ENCODE measurements at regions not wholly inside any gene's neighbourhood (a gene's known extent, or its start where the extent isn't known, plus 50 kb on each side); places are given as distances from the start of the nearest gene placed in this dataset.

DNA sequence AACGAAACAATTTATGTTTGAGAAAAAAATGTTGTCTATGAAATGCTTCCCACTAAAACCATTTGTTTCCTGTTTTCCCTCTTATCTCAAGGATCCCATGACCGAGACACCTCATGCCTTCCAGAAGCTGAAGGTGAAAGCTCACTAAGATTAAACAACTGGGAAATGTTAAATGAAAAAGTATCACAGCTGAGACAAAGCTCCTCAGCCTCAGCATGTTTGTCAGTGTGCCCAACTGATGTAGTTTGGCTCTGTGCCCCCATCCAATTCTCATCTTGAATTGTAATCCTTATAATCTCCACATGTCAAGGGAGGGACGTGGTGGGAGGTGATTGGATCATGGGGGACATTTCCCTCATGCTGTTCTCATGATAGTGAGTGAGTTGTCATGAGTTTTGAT is 327.3 kb downstream of the HTR7 start:
- no peak for FAIRE-seq

DNA sequence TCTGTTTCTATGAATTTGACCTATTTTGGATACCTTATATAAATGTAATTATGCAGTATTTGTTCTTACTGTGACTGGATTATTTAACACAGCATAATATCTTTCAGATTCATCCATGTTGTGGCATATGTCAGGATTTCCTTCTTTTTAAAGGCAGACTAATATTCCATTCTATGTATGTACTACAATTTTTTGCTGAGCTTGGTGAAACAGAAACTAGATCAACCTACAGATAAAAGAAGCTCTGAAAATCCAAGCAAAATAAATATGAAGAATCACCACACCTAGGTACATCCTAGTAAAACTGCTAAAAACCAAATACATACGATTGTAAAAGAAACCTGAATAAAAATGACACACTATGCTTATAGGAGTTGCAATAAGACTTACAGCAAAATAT is 300.5 kb downstream of the HTR7 start:
- FAIRE-seq: no peak

DNA sequence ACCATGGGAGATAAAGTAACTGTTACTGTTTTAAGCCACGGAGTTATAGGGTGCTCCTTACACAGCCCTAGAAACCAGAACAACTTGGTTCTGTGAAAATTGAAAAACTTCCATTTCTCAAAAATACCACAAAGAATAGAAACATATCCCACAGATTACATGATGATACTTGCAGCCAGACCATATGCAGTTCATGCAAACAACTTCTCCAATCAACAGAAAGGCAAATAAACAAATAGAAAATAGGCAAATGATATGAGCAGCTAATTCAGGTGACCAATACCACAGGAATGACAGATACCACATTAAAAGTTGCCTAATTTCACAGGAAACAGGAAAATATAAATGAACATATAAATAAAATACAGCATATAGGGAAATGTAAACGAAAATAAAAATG is 297.5 kb downstream of the HTR7 start:
- FAIRE-seq: no peak

DNA sequence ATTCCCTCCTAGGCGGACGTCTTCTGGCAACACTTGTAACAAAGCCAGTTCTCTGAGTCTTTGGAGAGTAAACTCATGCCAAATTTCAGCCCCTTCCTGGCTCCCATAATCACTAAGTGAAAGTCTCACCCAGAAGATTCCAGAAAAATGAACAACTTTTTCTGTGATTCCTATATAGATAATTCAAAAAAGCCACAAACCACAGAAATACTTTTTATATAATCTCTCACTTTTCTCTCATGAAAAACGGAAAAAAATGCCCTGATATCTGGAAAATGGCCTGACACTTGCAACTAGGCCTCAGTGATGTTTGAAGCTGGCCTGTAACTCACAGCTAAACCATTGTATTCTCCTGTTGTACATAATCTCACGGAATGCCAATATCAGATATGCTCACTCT is 296.2 kb downstream of the HTR7 start:
- FAIRE-seq: no peak

DNA sequence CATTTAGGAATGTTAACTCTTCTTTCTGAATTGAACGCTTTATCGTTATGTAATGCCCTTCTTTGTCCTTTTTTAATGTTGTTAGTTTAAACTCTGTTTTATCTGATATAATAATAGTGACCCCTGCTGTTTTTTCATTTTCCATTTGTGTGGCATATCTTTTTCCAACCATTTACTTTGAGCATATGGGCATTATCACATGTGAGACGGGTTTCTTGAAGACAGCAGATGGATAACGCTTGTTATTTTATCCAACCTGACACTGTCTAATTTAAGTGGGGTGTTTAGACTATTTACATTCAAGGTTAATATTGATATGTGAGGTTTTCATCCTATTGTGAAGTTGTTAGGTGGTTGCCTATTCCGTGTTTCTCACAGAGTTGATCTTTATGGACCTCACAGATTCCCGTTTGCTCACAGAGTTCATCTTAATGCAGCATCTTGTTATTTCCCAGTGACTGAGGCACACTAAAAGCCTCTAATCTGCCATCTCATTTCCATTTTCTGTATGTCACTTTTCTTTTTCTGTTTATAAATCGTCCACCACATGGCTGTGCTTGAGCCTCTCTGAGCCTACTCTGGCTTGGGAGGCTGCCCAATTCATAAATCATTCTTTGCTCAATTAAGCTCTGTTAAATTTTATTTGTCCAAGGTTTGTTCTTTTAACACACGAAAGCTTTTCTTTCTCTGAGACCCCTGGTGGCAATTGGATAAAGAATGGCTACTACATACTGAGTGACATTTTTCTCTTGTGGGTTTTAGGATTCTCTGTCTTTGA is 286.2 kb downstream of the HTR7 start:
- no peak for FAIRE-seq

DNA sequence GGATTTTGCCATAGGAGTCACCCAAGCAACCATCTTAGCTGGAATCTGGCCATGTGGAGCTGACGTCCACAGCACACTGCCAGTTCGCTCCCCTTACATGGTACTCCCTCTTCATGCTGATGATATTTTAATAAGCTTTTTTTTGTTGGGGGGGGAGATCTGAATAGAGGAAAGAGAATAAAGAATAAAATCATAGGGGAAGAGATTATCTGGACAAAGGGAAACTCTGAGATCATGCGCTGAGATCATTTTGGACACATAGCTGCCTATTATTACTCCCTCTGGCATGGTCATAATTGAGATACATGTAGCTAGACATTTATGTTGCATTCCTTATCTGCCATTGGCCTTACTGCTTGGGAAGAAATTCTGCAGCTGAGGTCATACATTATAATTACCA is 282.7 kb downstream of the HTR7 start:
- no peak for FAIRE-seq

DNA sequence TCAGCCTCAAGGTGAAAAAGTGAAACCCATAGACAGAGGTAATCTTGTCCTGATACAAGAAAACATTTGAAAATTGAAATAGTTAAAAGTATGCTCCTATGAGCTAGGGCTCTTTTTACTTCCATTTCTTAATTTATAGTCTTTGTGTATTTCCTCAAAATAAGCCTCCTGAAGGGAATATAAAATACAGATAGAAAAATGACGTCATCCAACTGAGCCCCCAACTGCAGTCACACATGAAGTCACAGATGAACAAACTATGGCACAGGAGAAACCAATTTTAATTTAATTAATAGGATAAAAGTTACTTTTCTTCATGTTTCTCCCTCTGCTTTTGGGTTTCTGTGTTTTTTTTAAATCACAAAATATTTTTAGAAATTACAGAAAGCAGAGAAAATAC is 280.3 kb downstream of the HTR7 start:
- FAIRE-seq: no peak

DNA sequence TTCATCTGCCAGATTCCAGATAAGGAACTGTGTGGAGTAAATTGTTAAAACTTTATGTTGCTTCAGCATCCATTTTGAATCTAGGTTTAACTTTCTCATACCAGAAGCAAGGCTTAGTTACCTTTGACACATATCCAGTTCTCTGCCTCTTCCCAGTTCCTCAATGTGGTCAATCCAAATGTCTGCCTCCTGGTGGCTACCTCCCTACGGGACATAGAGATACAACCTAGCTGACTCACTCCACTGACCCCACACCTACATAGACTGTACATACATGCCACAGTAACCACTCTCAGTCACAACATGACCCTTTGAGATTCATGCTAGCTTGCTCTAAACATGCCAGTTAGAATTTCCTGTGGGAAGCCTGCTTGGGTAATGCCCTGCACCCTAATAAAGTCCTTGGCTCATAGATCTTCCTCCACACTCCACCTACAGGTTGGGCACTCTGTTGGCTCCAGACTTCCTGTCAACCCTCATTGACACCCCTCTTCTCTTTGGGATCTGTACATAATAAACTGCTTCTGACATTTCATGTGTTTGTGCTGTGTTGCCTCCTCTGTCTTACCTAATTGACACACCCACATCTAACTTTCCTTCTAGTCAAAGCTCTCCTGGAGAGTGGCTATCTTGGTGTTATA is 278.1 kb downstream of the HTR7 start:
- no peak for FAIRE-seq

DNA sequence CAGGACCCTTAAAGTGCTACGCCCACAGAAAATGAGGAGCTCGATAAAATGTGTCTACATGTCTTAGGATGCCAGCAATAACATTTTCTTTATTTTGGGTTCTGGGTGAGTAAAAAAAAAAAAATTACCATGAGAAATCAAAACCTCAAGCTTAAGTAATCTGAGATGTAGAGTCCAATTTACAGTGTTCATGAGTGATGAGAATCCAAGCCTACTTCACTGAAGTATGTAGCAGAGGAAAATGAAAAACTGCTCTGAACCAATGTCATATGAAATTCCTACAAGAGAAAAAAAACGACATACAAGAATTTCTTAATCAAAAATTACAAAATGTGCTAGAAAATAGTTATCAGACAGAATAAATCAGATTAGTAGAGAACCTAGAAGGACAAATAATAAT is 274.4 kb downstream of the HTR7 start:
- FAIRE-seq: no peak

DNA sequence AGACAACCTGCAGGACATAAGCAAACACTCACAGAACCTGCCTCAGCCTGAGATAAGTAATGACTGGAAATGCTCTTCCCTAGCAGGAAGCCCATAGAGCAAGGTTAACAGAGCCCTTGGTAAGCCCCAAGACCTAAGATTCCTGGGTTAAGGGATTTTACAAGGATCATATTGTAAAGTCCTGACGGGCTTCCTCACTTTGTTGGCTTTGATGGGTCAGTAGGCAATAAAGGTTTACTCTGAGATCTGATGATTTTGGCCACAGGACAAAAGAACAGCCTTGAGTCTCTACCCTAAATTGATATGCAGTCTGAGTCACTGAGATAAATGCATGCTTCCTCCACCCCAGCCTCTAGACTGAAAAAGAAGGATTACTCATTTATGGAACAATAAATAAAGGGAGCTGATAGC is 270.8 kb downstream of the HTR7 start:
- FAIRE-seq: no peak

DNA sequence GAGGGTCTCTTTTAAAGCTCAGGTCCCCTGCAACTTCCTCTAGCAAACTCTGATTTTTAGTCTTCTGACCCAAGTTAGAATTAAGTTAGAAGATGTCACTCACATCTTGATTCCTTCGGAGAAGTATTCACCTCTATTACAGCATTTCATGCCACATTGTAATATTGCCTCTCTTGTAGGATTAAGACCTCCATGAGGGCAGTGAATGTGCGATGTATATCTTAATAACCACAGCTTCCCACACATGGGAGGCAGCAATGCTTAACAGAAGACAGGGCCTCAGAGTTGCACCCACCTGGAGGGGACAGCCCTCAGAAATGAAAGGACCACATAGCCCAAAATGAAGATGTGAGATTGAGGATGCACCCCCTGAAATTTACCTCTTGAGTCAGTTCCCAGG is 270.3 kb downstream of the HTR7 start:
- FAIRE-seq: no peak

DNA sequence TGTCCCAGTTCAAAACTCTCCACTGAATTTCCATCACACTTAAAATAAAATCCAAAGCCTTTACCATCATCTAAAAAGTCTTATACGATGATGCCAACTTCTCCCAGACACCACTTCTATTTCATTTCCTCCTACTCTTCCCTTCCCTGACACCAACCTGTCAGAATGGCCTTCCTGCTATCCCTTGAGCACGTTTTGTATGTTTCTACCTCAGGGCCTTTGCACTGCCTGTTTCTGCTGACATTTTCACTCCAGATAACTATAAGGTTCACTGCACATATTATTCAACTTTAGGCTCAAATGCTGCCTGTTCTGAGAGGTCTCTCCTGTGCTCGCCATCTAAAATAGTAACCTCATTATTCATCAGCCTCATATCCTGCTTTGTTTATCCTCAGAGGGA is 269.6 kb downstream of the HTR7 start:
- FAIRE-seq: no peak

DNA sequence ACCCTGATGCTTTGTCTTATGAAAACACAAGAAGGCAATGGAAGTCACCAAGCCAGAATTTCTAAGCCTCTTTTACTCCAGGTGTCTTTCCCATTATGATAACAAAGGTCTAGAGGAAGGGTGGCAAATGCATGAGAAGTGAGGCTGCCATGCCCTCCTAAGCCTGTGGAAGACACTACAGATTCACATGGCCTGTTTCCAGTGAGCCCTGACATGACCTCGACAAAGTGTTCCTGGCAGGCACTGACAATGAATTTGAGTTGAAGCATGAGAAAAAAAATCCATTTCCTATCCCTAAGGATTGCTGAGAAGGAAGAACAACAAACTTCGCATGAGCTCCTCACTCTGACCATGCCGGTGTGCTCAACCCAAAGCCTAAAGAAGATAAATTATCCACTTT is 268.0 kb downstream of the HTR7 start:
- FAIRE-seq: no peak

DNA sequence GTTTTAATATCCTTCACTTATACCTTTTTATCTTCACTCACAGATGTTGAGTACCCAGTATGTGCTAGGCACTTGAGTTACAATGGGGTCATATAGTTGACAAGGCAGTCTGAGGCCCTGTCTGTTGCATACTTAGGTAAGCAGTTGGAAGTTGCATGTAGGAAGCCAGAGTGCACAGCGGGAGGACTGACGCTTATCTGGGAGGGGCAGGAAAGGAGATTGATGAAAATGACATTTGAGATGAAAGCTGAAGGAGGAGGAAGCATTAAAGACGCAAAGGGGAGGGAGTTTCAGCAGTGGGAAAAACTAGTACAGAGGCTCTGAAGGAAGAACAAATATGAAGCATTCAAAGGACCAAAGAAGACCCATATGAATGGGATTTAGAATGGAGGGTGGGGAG is 266.2 kb downstream of the HTR7 start:
- no peak for FAIRE-seq

DNA sequence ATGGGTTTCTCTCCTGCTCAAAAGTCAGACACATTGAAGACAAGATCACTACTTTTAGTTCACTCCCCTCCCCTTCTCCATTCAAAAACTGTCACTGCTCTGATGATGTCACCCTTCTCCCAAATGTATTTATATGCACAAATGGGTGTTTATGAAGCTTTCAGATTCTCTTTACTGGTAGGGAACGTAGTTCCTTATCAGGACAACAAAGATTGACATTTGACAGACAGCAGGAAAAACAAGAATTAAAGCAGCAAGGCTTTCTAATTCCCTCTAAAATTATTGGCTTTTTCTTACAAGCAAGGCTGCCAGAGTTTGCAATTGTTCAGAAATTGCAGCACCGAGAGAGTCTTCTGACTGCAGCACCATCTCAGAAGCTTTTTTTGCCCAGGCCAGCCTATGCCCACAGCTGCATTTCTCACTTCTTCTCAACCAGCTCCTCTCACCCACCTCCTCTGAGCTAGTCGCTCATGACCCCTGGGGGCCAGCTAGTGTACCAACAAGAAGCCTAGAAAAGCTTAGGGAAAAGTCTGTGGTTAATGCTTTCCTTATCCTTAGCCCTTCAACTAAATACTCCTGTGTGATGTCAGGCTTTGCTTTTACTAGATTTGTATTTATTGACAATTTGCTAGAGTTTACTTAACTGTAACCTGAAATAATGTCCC is 265.1 kb downstream of the HTR7 start:
- FAIRE-seq: no peak

DNA sequence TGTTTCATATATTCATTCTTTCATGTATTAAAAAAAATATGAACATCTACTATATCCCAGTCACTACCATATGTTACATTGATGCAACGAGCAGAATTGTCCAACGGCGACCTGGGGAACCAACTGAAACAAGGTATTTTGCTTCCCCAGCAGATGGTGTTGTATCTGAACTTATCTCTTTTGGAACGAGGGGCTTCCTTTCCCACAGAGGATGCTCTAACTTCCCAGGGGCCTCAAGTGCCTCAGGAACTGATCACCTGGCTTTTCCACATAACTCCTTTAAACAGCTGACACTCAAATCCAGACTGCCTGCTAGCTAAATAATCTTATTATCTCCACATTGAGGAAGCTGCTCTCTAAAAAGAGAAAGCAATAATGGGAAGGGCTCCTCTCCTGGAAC is 259.3 kb downstream of the HTR7 start:
- FAIRE-seq: no peak

DNA sequence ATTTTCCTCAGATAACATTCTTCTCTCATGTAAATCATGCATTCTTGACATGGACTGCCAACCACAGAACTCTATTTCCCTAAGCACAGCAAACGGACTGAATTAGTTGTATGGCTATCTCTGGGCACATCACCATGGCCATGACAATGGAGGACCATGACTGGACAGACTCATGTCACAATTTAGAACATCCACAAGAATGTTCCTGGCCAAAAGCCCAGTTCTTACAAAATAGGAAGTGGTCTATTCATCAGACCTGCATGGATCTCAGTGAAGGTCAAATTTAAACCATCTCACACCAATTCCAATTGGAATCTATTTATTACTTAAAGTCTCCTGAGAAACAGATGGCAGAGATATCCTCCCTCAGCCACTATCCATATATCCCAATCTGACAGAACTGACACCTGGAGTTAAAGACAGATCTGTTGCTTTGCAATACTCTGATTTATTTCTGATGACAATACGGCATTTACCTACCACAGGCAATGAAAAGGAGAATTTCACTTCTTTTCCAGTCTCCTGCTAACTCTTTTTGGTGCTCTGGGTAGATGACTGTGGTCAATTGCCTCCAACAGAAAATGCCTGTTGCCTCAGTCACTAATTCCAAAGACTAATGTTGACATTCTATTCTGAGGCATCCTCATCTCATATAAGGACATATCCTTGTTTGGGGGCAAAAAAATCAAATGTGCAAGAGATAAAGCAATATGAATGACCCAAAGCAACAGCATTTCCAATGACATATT is 254.8 kb downstream of the HTR7 start:
- no peak for FAIRE-seq

DNA sequence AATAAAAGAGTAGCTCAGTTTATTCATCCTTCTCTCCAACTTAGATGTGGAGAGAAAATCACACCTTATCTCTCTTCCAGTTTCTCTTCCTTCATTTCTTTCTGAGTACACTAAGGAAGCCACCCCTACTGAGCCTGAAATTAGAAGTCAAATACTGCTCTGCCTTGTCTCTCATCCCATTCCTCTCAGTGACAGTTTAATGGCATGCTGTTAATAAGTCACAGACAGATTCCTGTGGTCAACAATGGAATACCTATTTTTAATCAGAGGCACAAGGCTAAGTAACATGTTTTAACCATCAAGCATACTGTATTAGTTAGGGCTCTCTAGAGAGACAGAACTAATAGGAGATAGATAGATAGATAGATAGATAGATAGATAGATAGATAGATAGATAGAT is 253.2 kb downstream of the HTR7 start:
- no peak for FAIRE-seq

DNA sequence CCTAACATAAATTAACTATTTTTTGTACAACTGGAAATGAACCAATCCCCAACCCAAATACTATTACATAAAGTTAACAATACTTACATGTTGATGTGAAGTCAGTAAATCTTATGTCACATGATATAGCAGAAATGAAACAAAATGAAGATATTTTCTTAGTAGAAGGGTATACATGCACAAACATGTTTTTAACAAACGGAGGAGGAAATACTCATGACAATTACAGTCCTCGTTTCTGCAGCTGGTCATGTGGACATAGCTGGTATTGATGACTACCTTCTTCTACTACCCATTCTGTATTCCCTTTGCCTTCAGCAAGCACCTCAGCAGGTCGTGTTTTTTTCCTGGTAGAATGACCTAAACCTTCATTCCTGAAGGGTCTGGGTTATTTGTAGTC is 252.3 kb downstream of the HTR7 start:
- FAIRE-seq: no peak

DNA sequence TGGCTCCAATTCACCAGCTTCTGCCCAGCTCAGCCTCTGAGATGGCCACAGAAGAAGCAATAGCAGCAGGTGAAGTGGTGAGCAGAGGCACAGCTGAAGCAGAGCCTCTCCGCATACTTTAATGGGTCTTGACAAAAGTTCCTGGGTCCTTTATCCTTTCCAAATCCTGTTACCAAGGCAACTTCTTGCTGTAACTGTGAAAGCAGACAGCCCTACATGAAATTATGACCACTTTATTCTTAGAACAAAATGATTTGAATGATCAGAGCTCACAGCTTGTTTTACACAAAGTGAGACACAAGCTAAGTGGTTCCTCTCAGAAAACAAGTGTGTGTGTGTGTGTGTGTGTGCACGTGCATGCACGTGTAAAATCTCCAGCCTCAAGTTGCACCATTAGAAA is 245.6 kb downstream of the HTR7 start:
- FAIRE-seq: no peak

DNA sequence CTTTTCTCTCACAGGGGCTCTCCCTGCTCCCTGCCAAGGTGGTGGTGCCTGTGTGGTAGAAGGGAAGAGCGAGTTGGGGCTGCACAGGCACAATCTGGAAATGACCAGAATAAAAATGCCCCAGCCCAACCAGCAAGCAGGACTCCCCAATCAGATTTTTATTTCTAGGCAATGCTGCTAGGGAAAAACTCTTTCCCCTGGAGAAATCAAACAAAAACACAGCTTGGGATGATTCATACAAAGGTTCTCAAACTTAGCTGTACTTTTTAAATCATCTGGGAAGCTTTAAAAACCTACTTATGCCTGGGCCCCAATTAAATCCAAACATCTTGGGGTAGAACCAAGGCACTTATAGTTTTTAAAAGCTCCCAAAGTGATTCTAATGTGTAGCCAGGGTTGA is 243.2 kb downstream of the HTR7 start:
- no peak for FAIRE-seq

DNA sequence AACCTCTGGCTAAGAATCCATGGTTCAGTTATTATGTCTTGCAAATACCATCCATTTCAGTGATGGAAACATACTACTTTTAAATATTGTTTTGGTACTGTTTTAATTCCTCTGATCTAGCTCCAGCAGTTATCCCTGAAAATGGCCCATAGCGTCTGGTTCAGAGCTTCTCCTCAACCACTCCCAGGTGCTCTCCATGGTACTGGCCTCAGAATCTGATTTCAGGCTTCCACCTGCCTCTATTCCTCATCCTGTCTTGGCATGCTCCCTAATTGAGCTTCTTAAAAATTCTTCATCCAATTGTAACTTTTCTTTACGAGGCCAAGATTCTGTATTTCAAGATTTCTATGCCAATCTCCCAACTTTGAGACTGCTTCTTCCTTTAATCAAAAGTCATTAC is 236.3 kb downstream of the HTR7 start:
- FAIRE-seq: no peak

DNA sequence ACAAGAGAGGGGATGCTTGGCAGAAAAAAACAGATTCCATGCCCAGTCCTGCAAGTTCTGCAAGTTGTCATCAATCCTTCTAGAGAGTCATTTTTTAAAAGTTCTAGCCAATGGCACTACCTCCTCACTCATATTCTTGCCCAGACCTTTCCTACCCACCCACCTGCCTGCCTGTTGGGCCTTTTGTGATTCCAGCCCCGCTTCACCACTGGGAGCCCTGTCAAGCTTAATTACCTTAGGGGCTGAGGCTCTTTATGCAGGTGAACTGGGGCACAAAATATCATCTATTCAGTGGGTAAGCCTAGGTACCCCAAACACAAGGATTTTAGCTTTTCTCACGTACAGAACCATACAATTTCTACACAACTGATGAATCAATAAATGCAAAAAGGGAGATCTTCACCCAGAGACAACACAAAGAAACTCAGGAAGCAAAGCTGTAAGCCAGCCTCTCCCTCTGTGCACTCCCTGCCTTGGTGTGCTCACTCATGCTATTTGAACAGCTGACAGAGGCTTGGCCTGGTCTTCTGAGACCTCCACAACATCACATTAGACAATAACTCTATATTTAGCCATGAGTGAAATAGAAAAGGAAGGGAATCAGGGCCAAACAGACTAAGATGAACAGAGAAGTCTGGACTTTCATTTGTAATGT is 222.6 kb downstream of the HTR7 start:
- no peak for FAIRE-seq

Measured in A204.1 (cell line).